Heart right ventricle (tissue), 16 donors: ENCODE measurements at regions not wholly inside any gene's neighbourhood (a gene's known extent, or its start where the extent isn't known, plus 50 kb on each side); places are given as distances from the start of the nearest gene placed in this dataset.

Source experiments
- ATAC-seq, 8 donors: fragments of 200-7000 bp; cut with Tn5 transposase; one replicate each; pipeline ENCODE4 v1.9.1; 2020; ENCODE audit warnings: mild to moderate bottlenecking in 8 of 8, moderate library complexity in 8 of 8, moderate number of reproducible peaks in 1 of 8
- DNase-seq, 2 donors: peaks; one replicate each; pipeline ENCODE4 v3.0.0-alpha.2; 2020
- H3K27ac ChIP-seq, 10 donors: fragments of 200-600 bp; sonication (generic) in 2 of 10; one replicate each; pipeline versions ENCODE4 v1.5.0 to v1.8.0; 2020 to 2022; ENCODE audit warnings: mild to moderate bottlenecking in 3 of 10
- H3K27me3 ChIP-seq, 7 donors: fragments of 200-600 bp; one replicate each; pipeline ENCODE4 v1.8.0; 2021 to 2022; ENCODE audit warnings: mild to moderate bottlenecking in 2 of 7
- H3K36me3 ChIP-seq, 9 donors: fragments of 200-600 bp; sonication (generic) in 1 of 9; one replicate each; pipeline versions ENCODE4 v1.5.0 to v1.8.0; 2020 to 2022; ENCODE audit warnings: mild to moderate bottlenecking in 2 of 9
- H3K4me1 ChIP-seq, 9 donors: fragments of 200-600 bp; sonication (generic) in 1 of 9; one replicate each; pipeline versions ENCODE4 v1.5.0 to v1.8.0; 2020 to 2022; ENCODE audit warnings: mild to moderate bottlenecking in 4 of 9
- H3K4me3 ChIP-seq, 10 donors: fragments of 200-600 bp; sonication (generic) in 2 of 10; one replicate each; pipeline versions ENCODE4 v1.5.0 to v1.8.0; 2020 to 2022; ENCODE audit warnings: mild to moderate bottlenecking in 7 of 10, moderate library complexity in 2 of 10
- H3K9me3 ChIP-seq, 11 donors: fragments of 200-600 bp in 10 of 11; sonication (generic) in 2 of 11; one replicate each; pipeline versions ENCODE4 v1.5.0 to v1.8.0; 2013 to 2022; ENCODE audit warnings: mild to moderate bottlenecking in 2 of 11, control low read depth in 1 of 11, moderate library complexity in 1 of 11
- CTCF ChIP-seq, 9 donors: fragments of 200-600 bp; sonication (generic) in 2 of 9; IDR thresholded peaks; one replicate each; pipeline versions ENCODE4 v1.5.0 to v1.8.0; 2021 to 2022; ENCODE audit warnings: antibody characterized with exemption in 9 of 9, mild to moderate bottlenecking in 5 of 9, moderate library complexity in 1 of 9
- WGBS, 2 donors: extraction: QIAGEN DNeasy Blood & Tissue Kit; methylation state at CpG; one replicate each; pipeline ENCODE4 v1.1.7; 2013; ENCODE audit warnings: inconsistent platforms in 1 of 2; 5-methylcytosine and 5-hydroxymethylcytosine counted together
- intact Hi-C, 10 donors: fragments of 100-400 bp; cut with DNase I; formaldehyde crosslinking; loops; one replicate each; pipeline versions ENCODE4 v1.11.1 to v1.14.2; 2022
- donor health status: Arrhythmogenic right ventricular cardiomyopathy.
- donor health status: ischemic (EF 13 %, LVEDD 7.1; RV severe dilation, severe dysfunction).
- donor health status: healthy with polysubstance abuse.
- donor health status: DM: no; HTN: yes; CAD: no.
- donor health status: DM: no; HTN: no; CAD: no.
- donor health status: ischemic (EF 25% LVEDD 6.9; RV normal size, moderate dysfunction).
- donor health status: ischemic (EF 25% LVEDD 5.7; RV mildly dilated, moderate dysfunction).
- donor health status: healthy.
- donor health status: DM: yes; HTN: yes; CAD: no.
- donor health status: Ischemic cardiomyopathy.
- donor health status: ischemic (EF 35%, LVEDD 5.7; RV mildly dilated, moderate dysfunction).
- donor health status: nonischemic (EF 11% LVEDD 7.7; RV severe dilation, severe dysfunction).
- donor health status: DM: yes; HTN: yes; CAD: no.
- donor health status: PGD.
- donor health status: ischemic (EF 29% LVEDD 5.4; RV normal size, mild dysfunction).
- donor health status: nonischemic (EF 23%, LVEDD 6.1; RV moderate dilation, normal function).

GRCh38 chr10:21212912-21213311 lies 312.6 kb downstream of the SKIDA1 start:
- intact Hi-C loops: no loop called here
- WGBS, 2 donors: 92 to 94% methylated on average over 5 of the region's 5 CpGs
- no peak for ATAC-seq

GRCh38 chr10:21212348-21212747 lies 313.1 kb downstream of the SKIDA1 start:
- Histone ChIP-seq H3K4me3 (no peak overlapping the region), H3K27ac (peak overlapping the region in 1 of 10 donors; percentile 39), H3K27me3 (no peaks in the 10 kb centered on the region), H3K9me3 (peaks cover 0 to 12% (median 8%) of the 10 kb centered on the region in 11 donors), H3K4me1 (peaks cover 0 to 6% (median 0%) of the 10 kb centered on the region in 9 donors), H3K36me3 (no peaks in the 10 kb centered on the region)
- no peak for DNase-seq
- no peak for ATAC-seq
- TF ChIP-seq CTCF (IDR thresholded peaks at IDR 0.05): no peak
- WGBS, 2 donors: 87 to 89% methylated on average over 11 of the region's 11 CpGs
- intact Hi-C loops: no loop called here

More at GRCh38 chr10:21212912-21213311, 312.6 kb downstream of the SKIDA1 start:
- Histone ChIP-seq H3K4me3 (no peak overlapping the region), H3K27ac (peak overlapping the region in 1 of 10 donors; percentile 39), H3K27me3 (no peaks in the 10 kb centered on the region), H3K9me3 (peaks cover 0 to 7% (median 2%) of the 10 kb centered on the region in 11 donors), H3K36me3 (no peaks in the 10 kb centered on the region), H3K4me1 (peaks cover 0 to 8% (median 0%) of the 10 kb centered on the region in 9 donors)
- no peak for DNase-seq
- TF ChIP-seq CTCF (IDR thresholded peaks at IDR 0.05): no peak

- no peak overlapping the region for H3K27ac ChIP-seq
- no peaks in the 10 kb centered on the region for H3K27me3 ChIP-seq
- 90% methylated on average over 4 of the region's 4 CpGs for WGBS, 2 donors
- ATAC-seq (no peak), DNase-seq (no peak)
- intact Hi-C loops: no loop called here
- H3K36me3 ChIP-seq: no peaks in the 10 kb centered on the region
- no peak overlapping the region for H3K4me3 ChIP-seq
- no peaks in the 10 kb centered on the region for H3K4me1 ChIP-seq
- peaks cover 0 to 17% (median 9%) of the 10 kb centered on the region in 11 donors for H3K9me3 ChIP-seq
- TF ChIP-seq CTCF (IDR thresholded peaks at IDR 0.05): no peak
These were observed 312.4 kb upstream of the NEBL start for GRCh38 chr10:21209495-21209894.

- no peaks in the 10 kb centered on the region for H3K27me3 ChIP-seq
- no peak for TF ChIP-seq CTCF (IDR thresholded peaks at IDR 0.05)
- intact Hi-C loops: no loop called here
- peaks cover 0 to 3% (median 0%) of the 10 kb centered on the region in 9 donors for H3K4me1 ChIP-seq
- H3K9me3 ChIP-seq: peaks cover 0 to 17% (median 9%) of the 10 kb centered on the region in 11 donors
- no peak overlapping the region for H3K27ac ChIP-seq
- H3K36me3 ChIP-seq: no peaks in the 10 kb centered on the region
- 63 to 75% methylated on average over 7 of the region's 7 CpGs for WGBS, 2 donors
- DNase-seq (no peak), ATAC-seq (no peak)
- H3K4me3 ChIP-seq: no peak overlapping the region
These were observed 311.7 kb upstream of the NEBL start for GRCh38 chr10:21208666-21209316.
